Smooth muscle cell (in vitro differentiated cells): ENCODE measurements at regions not wholly inside any gene's neighbourhood (a gene's known extent, or its start where the extent isn't known, plus 50 kb on each side); places are given as distances from the start of the nearest gene placed in this dataset.

ENCODE experiments used
- DNase-seq: peaks from one replicate; lab custom pipeline; 2025; ENCODE audit not compliant: unreplicated experiment; lab: John Stamatoyannopoulos, UW
- H2AFZ ChIP-seq: fragments of 200-600 bp; sonication (generic); 2 replicates; pipeline ENCODE4 v1.6.0; 2016; ENCODE audit warnings: antibody characterized with exemption, low read depth, mild to moderate bottlenecking
- H3F3A ChIP-seq: fragments of 200-600 bp; sonication (generic); 2 replicates; pipeline ENCODE4 v1.6.0; 2017; ENCODE audit warnings: antibody characterized with exemption, low read depth
- H3K27ac ChIP-seq: fragments of 200-600 bp; sonication (generic); 2 replicates; pipeline ENCODE4 v1.5.1; 2016; ENCODE audit warnings: low read depth, mild to moderate bottlenecking
- H3K27me3 ChIP-seq: fragments of 200-600 bp; sonication (generic); 2 replicates; pipeline ENCODE4 v1.6.1; 2016; ENCODE audit warnings: low read depth, mild to moderate bottlenecking
- H3K36me3 ChIP-seq: fragments of 200-600 bp; sonication (generic); 2 replicates; pipeline ENCODE4 v1.5.1; 2016; ENCODE audit warnings: low read depth
- H3K4me1 ChIP-seq: fragments of 200-600 bp; sonication (generic); 2 replicates; pipeline ENCODE4 v1.5.1; 2016; ENCODE audit warnings: low read depth
- H3K4me2 ChIP-seq: fragments of 200-600 bp; sonication (generic); 2 replicates; pipeline ENCODE4 v1.6.0; 2016; ENCODE audit warnings: mild to moderate bottlenecking
- H3K4me3 ChIP-seq: fragments of 200-600 bp; sonication (generic); 2 replicates; pipeline ENCODE4 v1.5.1; 2016; ENCODE audit warnings: mild to moderate bottlenecking
- H3K79me2 ChIP-seq: fragments of 200-600 bp; sonication (generic); 2 replicates; pipeline ENCODE4 v1.6.0; 2016; ENCODE audit warnings: low read depth, mild to moderate bottlenecking
- H3K9ac ChIP-seq: fragments of 200-600 bp; sonication (generic); 2 replicates; pipeline ENCODE4 v1.6.0; 2016; ENCODE audit warnings: low read depth
- H3K9me3 ChIP-seq: fragments of 200-600 bp; sonication (generic); replicated peaks from 2 replicates; pipeline ENCODE4 v1.5.1; 2016; ENCODE audit warnings: low read depth
- H4K20me1 ChIP-seq: fragments of 200-600 bp; sonication (generic); 2 replicates; pipeline ENCODE4 v1.6.0; 2016; ENCODE audit warnings: low read depth
- WGBS: methylation state at CpG from one replicate; pipeline ENCODE4 v1.1.7; 2016; ENCODE audit warnings: low lambda C conversion rate; 5-methylcytosine and 5-hydroxymethylcytosine counted together
- TF ChIP-seq, protein P1 (sequence below): fragments of 200-600 bp; sonication (generic); IDR thresholded peaks from 2 replicates; pipeline ENCODE4 v1.5.1; 2017; ENCODE audit warnings: borderline replicate concordance, mild to moderate bottlenecking, antibody characterized with exemption; ENCODE audit not compliant: insufficient read depth, poor library complexity, severe bottlenecking

DNA sequence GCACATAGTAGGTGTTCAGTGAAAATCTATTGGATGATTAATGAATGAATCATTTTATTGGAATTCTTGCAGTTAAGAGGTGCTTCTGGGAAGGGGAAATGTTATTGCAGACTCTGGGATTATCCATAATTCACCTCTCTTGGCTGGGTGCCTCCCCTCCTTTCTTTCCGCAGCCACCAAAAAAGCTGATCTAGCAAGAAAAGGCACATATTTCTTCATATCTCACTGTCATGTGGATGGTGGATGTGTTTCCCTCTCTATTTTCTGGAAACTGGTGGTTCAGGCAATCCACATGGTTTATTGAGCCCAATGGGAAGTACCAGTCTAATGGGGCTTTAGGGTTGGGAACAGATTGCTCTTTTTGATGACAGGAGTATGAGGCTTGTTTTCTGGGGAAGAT, 151.1 kb upstream of the ROPN1 start:
- Histone ChIP-seq H2AFZ (no peak overlapping the region), H3K4me2 (no peak overlapping the region), H3F3A (no peaks in the 10 kb centered on the region), H3K79me2 (no peaks in the 10 kb centered on the region), H3K4me1 (no peaks in the 10 kb centered on the region), H3K9ac (no peak overlapping the region), H3K4me3 (no peak overlapping the region), H4K20me1 (peaks cover 67% of the 10 kb centered on the region), H3K9me3 (no peaks in the 10 kb centered on the region), H3K27ac (no peak overlapping the region), H3K36me3 (no peaks in the 10 kb centered on the region), H3K27me3 (no peaks in the 10 kb centered on the region)
- 96% methylated on average over 1 of the region's 1 CpG for WGBS
- DNase-seq, result no peak
- TF ChIP-seq, protein P1, sequence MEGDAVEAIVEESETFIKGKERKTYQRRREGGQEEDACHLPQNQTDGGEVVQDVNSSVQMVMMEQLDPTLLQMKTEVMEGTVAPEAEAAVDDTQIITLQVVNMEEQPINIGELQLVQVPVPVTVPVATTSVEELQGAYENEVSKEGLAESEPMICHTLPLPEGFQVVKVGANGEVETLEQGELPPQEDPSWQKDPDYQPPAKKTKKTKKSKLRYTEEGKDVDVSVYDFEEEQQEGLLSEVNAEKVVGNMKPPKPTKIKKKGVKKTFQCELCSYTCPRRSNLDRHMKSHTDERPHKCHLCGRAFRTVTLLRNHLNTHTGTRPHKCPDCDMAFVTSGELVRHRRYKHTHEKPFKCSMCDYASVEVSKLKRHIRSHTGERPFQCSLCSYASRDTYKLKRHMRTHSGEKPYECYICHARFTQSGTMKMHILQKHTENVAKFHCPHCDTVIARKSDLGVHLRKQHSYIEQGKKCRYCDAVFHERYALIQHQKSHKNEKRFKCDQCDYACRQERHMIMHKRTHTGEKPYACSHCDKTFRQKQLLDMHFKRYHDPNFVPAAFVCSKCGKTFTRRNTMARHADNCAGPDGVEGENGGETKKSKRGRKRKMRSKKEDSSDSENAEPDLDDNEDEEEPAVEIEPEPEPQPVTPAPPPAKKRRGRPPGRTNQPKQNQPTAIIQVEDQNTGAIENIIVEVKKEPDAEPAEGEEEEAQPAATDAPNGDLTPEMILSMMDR, result no peak

- H3K9ac ChIP-seq, result no peak overlapping the region
- H4K20me1 ChIP-seq, result peaks cover 62% of the 10 kb centered on the region
- H3K27me3 ChIP-seq, result no peaks in the 10 kb centered on the region
- no peaks in the 10 kb centered on the region for H3K9me3 ChIP-seq
- H3K4me3 ChIP-seq, result no peak overlapping the region
- no peak overlapping the region for H2AFZ ChIP-seq
- H3K27ac ChIP-seq, result no peak overlapping the region
- H3K79me2 ChIP-seq, result no peaks in the 10 kb centered on the region
- no peak overlapping the region for H3K4me2 ChIP-seq
- H3K4me1 ChIP-seq, result no peaks in the 10 kb centered on the region
- no peaks in the 10 kb centered on the region for H3K36me3 ChIP-seq
- 59% methylated on average over 5 of the region's 6 CpGs for WGBS
- DNase-seq, result no peak
- TF ChIP-seq, protein P1, result no peak
- no peaks in the 10 kb centered on the region for H3F3A ChIP-seq
Measured at GRCh38 chr3:124144035-124144814, 152.3 kb upstream of the ROPN1 start.

GRCh38 chr3:124147429-124147828, 155.5 kb upstream of the ROPN1 start:
- TF ChIP-seq, protein P1, result no peak
- no peak for DNase-seq
- no peaks in the 10 kb centered on the region for H3F3A ChIP-seq
- no peaks in the 10 kb centered on the region for H3K9me3 ChIP-seq
- no peaks in the 10 kb centered on the region for H3K36me3 ChIP-seq
- no peaks in the 10 kb centered on the region for H3K4me1 ChIP-seq
- H3K9ac ChIP-seq, result no peak overlapping the region
- H3K4me3 ChIP-seq, result no peak overlapping the region
- H2AFZ ChIP-seq, result no peak overlapping the region
- no peak overlapping the region for H3K4me2 ChIP-seq
- H3K27me3 ChIP-seq, result no peaks in the 10 kb centered on the region
- H3K27ac ChIP-seq, result no peak overlapping the region
- H4K20me1 ChIP-seq, result peaks cover 31% of the 10 kb centered on the region
- H3K79me2 ChIP-seq, result no peaks in the 10 kb centered on the region

- 100% methylated on average over 2 of the region's 2 CpGs for whole genome bisulfite sequencing
- DNase-seq, result no peak
- TF ChIP-seq, protein P1, result no peak
- H3K9me3 ChIP-seq, result no peaks in the 10 kb centered on the region
- no peaks in the 10 kb centered on the region for H3K27me3 ChIP-seq
- no peak overlapping the region for H3K4me2 ChIP-seq
- no peaks in the 10 kb centered on the region for H3K36me3 ChIP-seq
- no peak overlapping the region for H2AFZ ChIP-seq
- no peak overlapping the region for H3K9ac ChIP-seq
- H4K20me1 ChIP-seq, result peaks cover 26% of the 10 kb centered on the region
- H3F3A ChIP-seq, result no peaks in the 10 kb centered on the region
- no peaks in the 10 kb centered on the region for H3K4me1 ChIP-seq
- H3K4me3 ChIP-seq, result no peak overlapping the region
- no peaks in the 10 kb centered on the region for H3K79me2 ChIP-seq
- no peak overlapping the region for H3K27ac ChIP-seq
Measured at GRCh38 chr3:124147946-124148345, 156.0 kb upstream of the ROPN1 start.
